Right renal pelvis (tissue), 4 donors: ENCODE measurements at regions not wholly inside any gene's neighbourhood (a gene's known extent, or its start where the extent isn't known, plus 50 kb on each side); places are given as distances from the start of the nearest gene placed in this dataset.
A peak's percentile ranks its signal among the peaks of the same experiment; 100 is the strongest.
"Not testable (repeated sequence)": the region's sequence is repeated elsewhere in the genome, so short reads cannot be mapped to it uniquely, and the experiment has no call there.

Source experiments
- DNase-seq, 4 donors: peaks; one replicate each; pipeline ENCODE4 v3.0.0-alpha.2; 2013; ENCODE audit warnings: low read depth in 4 of 4, low spot score in 3 of 4, missing footprints in 1 of 4

DNA sequence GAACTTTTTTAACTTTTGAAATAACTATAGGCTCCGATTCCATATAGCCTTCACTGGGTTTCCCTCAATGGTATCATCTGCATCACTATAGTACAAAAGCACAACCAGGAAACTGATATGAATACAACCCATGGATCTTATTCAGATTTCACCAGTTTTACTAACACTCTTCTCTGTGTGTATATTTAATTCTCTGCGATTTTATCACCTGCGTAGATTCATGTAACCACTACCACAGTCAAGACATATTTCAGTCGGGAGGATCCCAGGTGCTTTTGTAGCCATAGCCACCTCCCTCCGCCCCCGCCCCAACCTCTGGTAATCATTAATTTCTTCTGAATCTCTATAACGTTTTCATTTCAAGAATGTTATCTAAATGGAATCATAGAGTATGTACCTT is 82.8 kb upstream of the C7orf33 start:
- DNase-seq, result no peak

DNA sequence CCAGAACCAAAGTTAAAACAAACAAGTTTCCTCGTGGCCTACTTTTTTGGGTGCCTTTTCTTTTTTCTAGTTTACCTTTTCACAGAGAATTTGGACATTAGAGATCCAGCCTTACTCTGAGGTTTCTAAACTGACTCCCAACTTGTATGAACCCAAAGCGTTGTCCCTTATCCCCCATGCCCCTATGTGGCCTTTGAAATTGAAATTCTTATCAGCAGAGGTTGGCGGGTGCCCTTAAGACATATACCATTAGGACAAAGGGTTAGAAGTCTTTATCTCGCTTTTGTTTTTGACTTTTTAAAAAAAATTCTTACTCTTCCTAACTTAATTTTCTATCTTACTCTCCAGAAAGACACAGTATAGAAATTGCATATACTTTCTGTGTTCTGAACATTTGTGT is 76.3 kb upstream of the C7orf33 start:
- no peak for DNase-seq

DNA sequence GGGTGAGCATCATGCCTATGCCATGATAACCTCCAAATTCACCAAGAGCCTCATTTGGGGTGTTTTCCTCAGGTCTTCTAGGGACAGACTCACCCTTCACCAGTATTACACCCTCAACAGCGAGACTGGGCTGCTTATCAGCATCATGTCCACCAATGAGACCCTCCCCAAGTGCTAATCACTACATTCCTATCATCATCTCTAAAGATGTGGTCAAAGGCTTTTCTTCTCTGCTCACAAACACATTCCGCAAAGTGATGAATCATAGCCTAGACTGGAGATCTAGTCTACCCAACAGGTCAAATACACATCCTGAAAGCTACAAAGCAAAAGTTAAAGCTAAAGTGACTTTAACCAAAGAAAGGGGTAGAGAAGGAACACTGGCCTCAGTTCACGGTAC is 75.3 kb upstream of the C7orf33 start:
- DNase-seq, result no peak

DNA sequence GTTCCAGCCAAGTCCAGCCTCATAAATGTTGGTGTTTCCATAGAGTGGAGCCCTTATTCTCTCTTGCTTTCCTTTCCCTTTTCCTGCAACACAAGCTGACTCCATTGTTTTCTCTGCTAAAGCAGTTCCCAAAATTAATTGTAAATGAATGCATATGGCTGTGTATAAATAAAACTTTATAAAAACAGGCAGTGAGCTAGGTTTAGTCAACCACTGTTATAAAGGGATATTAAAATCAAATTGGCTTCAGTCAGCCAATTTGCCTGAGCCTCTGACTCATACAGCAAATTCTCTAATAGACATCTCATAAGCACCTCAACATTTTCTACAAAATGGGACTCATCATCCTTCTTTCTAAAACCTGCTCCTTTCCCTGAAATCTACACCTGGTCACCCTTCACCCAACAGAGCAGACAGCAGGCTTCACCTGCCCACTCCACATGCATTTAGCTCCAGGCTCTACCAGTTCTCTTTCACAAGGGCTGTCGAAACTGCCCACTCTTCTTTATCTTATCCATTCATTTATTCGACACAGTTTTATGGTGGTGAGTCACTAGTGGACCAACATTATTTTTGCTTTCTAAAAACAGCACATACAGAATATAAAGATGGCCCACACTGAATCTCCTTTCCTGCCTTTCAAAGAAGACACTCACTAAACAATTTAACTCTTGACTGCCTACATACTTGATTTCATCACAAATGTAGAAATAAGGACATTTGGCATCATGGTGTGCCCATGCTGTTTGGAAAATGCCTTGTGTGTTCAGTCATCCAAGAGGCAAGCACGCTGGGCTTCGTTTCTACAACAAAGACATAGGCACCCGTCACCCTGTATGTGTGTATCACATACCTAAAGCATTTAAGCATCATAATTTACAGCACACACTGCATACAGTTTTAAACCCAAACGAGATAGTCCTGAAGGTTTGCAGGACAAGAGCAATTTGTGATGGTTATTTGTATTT is 74.6 kb upstream of the C7orf33 start:
- no peak for DNase-seq

DNA sequence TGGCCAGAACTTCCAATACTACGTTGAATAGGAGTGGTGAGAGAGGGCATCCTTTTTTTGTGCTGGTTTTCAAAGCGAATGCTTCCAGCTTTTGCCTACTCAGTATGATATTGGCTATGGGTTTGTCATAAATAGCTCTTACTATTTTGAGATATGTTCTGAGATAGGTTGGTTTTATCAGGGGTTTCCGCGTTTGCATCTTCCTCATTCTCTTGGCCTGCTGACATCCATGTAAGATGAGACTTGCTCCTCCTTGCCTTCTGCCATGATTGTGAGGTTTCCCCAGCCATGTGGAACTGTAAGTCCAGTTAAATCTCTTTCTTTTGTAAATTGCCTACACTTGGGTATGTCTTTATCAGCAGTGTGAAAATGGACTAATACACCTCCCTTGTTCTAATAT is 71.2 kb upstream of the C7orf33 start:
- DNase-seq, result not testable (repeated sequence)

DNA sequence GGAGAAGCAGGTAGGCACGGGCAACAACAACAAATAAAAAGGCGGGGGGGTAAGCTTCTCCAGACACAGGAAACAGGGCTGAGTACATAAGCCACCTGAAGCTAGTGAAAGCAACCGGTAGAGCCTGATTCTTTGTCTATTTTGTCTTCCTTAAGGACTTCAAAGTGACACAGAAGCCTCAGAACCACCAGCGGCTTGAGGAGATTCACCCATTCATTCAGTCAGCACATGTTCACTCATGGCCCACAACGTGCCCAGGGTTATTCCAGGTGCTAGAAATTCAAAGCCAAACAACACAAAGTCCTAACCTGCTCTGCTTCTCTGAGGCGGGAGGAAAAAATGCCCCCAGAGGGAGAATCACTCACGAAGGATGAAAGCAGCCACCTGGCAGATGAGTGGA is 69.3 kb upstream of the C7orf33 start:
- DNase-seq, result no peak

DNA sequence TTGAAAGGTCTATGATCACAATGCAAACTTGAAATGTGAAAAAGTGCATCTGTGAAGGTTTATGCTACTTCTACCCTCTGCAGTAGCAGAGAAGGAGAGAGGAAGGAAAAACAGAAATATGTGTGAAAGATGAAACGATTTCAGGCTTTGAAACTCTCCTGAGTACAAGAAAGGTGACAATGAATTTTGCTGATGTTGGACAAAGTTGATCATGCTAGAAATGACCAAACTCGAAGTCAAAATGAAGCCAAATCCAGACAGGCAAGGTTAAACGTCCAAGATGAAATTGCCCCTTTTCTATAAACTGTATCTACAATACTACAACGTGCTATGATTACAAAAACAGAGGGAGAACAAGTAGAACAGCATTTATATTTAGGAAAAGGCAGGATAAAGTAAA is 67.0 kb upstream of the C7orf33 start:
- DNase-seq, result no peak

DNA sequence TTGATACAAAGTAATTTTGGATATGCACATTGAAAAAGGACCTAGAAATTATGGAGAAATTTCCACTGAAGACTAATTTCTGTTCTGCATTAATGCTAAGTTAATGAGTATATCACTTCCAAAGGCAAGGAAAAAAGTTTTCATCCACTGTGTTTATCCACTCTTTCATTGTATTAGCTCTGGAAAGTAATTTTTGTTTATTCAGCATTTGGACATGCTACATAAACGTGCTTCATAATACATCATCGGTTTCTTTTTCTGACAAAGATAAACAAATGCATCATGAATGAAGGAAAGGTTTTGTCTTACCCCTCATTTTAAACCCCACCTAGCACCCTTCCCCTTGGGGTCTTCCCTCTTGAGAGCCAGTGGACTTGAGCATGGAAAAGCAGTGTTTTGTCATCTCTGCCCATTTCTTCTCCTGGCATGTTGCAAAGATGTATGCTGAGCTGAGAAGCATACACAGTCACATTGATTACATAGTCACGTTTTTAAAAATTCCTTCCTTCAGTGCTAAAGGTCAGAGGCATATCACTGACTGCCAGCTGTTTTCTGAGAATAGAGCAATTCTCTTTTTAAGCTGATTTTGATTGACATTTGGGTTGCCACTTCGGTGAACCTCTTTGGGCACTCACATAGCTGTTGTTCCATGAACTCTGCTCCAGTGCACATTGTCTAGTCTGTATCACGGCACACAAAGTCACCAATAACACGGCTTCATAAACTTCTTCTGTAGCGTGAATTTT is 65.9 kb upstream of the C7orf33 start:
- DNase-seq, result no peak

DNA sequence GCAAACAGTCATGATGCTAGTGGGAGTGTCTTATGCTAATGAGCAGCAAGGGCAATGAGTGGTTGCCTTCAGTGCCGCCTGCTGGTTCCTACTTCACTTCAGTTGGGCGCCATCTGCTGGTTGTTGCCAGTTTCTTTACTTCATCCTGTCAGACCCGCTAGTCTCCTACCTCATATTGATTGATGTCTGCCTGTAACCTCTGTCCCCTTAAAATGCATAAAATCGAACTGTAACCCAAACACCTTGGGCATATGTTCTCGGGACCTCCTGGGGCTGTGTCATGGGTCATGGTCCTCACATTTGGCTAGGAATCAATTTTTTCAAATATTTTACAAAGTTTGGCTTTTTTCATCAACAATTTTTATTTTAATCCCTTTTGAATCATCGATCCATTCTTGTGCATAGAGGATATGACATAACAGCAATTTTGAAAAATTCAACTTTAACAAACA is 62.8 kb upstream of the C7orf33 start:
- peak in 1 of 4 donors; percentile 38 for DNase-seq

DNA sequence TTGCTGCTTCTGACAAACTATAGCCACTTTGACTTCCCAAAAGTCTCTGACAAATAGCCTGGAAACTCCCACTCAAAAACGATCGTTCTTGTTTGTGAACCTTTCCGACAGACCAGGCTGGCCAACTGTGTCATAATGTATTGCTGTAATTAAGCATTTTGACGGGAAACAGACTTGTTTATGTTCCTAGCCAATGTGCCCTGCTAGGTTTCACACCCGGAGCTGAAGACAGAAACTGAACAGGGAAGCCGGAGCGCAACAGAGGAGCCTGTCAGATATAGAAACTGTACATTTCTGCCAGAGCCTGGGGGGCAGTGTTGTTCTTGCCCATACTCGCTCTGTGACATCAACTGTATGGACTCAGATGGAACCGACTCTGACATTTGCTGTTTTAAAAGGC is 55.3 kb upstream of the C7orf33 start:
- DNase-seq, result peak; percentile 39 to 66 (median 54)

DNA sequence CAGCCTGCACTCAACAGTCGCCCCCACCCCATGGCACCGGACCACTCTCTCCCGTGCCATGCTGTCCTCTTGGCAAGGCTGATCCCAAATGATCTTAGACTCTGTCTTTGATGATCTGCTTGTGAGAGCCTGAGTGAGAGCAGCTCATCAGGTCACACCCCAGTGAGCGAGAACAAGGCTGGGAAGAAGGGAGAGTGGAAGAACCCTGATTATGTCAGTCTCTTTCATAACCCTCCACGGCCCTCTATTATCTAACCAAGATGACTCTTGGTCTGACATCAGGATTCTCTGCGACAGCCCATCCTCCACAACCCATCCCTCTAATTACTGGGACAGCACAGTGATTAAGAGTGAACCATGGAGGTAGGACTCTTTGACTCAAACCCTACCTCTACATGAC is 53.1 kb upstream of the C7orf33 start:
- no peak for DNase-seq

DNA sequence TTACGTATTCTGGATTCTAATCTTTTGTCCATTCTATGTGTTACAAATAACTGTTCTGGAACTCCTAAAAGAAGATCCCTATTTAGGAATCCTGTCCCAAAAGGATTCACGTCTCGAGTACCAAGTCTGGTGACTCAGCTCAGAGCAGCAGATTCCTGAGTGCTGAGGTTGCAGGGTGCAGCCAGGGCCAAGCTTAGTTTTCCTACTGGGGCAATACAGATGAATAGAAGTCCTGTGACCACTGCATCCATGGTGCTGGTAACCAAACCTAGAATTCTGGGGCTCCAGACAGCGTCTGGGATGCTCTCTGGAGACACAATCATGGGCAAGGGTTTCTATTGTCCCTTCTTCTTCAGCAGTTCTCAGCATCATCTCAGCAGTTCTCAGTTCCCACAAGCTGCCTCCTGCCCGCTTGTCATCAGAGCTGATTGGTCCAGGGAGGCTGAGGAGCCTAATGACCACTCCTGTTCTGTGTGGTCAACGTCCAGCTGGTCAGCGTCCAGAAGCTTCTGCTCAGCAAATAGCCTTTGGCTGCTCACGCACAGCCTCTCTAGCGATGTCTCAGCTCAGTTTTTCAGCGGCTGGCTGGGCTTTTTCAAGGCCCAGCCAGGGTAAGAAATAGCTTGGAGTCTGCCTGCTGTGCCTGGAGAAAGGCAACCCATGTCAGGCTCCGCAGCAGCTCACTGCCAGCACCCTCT is 50.4 kb upstream of the C7orf33 start:
- DNase-seq, result no peak
